Adrenal gland (tissue), 5 donors: ENCODE measurements at regions not wholly inside any gene's neighbourhood (a gene's known extent, or its start where the extent isn't known, plus 50 kb on each side); places are given as distances from the start of the nearest gene placed in this dataset.

Experiments
- POLR2A ChIP-seq, 2 donors: fragments of 450-650 bp; IDR thresholded peaks; one replicate each; pipeline ENCODE4 v1.6.1; 2017; ENCODE audit warnings: antibody characterized with exemption in 2 of 2, mild to moderate bottlenecking in 2 of 2, moderate library complexity in 1 of 2
- TF ChIP-seq, protein P1 (sequence below), 6 experiments: fragments of 450-650 bp in 4 of 6; fragments of 200-600 bp in 2 of 6; sonication (generic) in 1 of 6; IDR thresholded peaks; 1 replicate in 5 of 6; 2 replicates in 1 of 6; pipeline versions ENCODE4 v1.5.1 to v1.8.0; 2016 to 2021; ENCODE audit warnings: antibody characterized with exemption in 6 of 6, mild to moderate bottlenecking in 2 of 6, moderate library complexity in 1 of 6
- donor health status: DM: no; HTN: no; CAD: no.

- TF ChIP-seq, protein P1, sequence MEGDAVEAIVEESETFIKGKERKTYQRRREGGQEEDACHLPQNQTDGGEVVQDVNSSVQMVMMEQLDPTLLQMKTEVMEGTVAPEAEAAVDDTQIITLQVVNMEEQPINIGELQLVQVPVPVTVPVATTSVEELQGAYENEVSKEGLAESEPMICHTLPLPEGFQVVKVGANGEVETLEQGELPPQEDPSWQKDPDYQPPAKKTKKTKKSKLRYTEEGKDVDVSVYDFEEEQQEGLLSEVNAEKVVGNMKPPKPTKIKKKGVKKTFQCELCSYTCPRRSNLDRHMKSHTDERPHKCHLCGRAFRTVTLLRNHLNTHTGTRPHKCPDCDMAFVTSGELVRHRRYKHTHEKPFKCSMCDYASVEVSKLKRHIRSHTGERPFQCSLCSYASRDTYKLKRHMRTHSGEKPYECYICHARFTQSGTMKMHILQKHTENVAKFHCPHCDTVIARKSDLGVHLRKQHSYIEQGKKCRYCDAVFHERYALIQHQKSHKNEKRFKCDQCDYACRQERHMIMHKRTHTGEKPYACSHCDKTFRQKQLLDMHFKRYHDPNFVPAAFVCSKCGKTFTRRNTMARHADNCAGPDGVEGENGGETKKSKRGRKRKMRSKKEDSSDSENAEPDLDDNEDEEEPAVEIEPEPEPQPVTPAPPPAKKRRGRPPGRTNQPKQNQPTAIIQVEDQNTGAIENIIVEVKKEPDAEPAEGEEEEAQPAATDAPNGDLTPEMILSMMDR (IDR thresholded peaks at IDR 0.05), result no peak
- TF ChIP-seq POLR2A (IDR thresholded peaks at IDR 0.05), result no peak
Measured at GRCh38 chr2:194327196-194327888, 1329.7 kb upstream of the SLC39A10 start.
